Neural cell (in vitro differentiated cells): ENCODE measurements at regions not wholly inside any gene's neighbourhood (a gene's known extent, or its start where the extent isn't known, plus 50 kb on each side); places are given as distances from the start of the nearest gene placed in this dataset.
A peak's percentile ranks its signal among the peaks of the same experiment; 100 is the strongest.

Experiments
- H2AFZ ChIP-seq: fragments of 200-600, 300-800 bp; sonication (generic), shearing (Covaris generic); 2 replicates; pipeline ENCODE4 v1.6.0; 2014; ENCODE audit warnings: low read depth, mild to moderate bottlenecking, antibody characterized with exemption, low read length, moderate library complexity
- H3F3A ChIP-seq: fragments of 200-600 bp; shearing (Covaris generic); 2 replicates; pipeline ENCODE4 v1.6.1; 2016; ENCODE audit warnings: mild to moderate bottlenecking, moderate library complexity, mixed read lengths, antibody characterized with exemption, low read length; ENCODE audit not compliant: insufficient read depth, poor library complexity, severe bottlenecking
- H3K27ac ChIP-seq: fragments of 200-600, 300-800 bp; sonication (generic), shearing (Covaris generic); 2 replicates; pipeline ENCODE4 v1.5.1; 2014; ENCODE audit warnings: mild to moderate bottlenecking, low read length, moderate library complexity
- H3K27me3 ChIP-seq: fragments of 300-800, 200-600 bp; sonication (generic), shearing (Covaris generic); 2 replicates; pipeline ENCODE4 v1.6.0; 2014; ENCODE audit warnings: mild to moderate bottlenecking, low read depth, low read length, moderate library complexity; ENCODE audit not compliant: insufficient read depth
- H3K36me3 ChIP-seq: fragments of 300-800, 200-600 bp; sonication (generic), shearing (Covaris generic); 2 replicates; pipeline ENCODE4 v1.5.1; 2014; ENCODE audit warnings: mild to moderate bottlenecking, antibody characterized with exemption, low read length, moderate library complexity; ENCODE audit not compliant: insufficient read depth
- H3K4me2 ChIP-seq: fragments of 300-800, 200-600 bp; sonication (generic), shearing (Covaris generic); 2 replicates; pipeline ENCODE4 v1.6.0; 2014; ENCODE audit warnings: mild to moderate bottlenecking, low read length
- H3K4me3 ChIP-seq: fragments of 300-800, 200-600 bp; sonication (generic), shearing (Covaris generic); 2 replicates; pipeline ENCODE4 v1.5.1; 2014; ENCODE audit warnings: mild to moderate bottlenecking, low read length, moderate library complexity
- H3K79me2 ChIP-seq: fragments of 200-600 bp; shearing (Covaris generic); replicated peaks from 2 replicates; pipeline ENCODE4 v1.6.0; 2014; ENCODE audit warnings: mild to moderate bottlenecking, low read length, moderate library complexity; ENCODE audit not compliant: insufficient read depth
- H3K9ac ChIP-seq: fragments of 300-800, 200-600 bp; sonication (generic), shearing (Covaris generic); 2 replicates; pipeline ENCODE4 v1.6.1; 2016; ENCODE audit warnings: mild to moderate bottlenecking, low read length, mixed read lengths
- H3K9me2 ChIP-seq: fragments of 200-600 bp; shearing (Covaris generic); 2 replicates; pipeline ENCODE4 v1.6.1; 2016; ENCODE audit warnings: mild to moderate bottlenecking, low read length, mixed read lengths; ENCODE audit not compliant: insufficient read depth
- H3K9me3 ChIP-seq: fragments of 200-600, 300-800 bp; sonication (generic), shearing (Covaris generic); 2 replicates; pipeline ENCODE4 v1.6.1; 2016; ENCODE audit warnings: mild to moderate bottlenecking, mixed run types, low read length, moderate library complexity, mixed read lengths
- H4K20me1 ChIP-seq: fragments of 200-600 bp; shearing (Covaris generic); 2 replicates; pipeline ENCODE4 v1.6.1; 2016; ENCODE audit warnings: mild to moderate bottlenecking, mixed run types; ENCODE audit not compliant: insufficient read depth
- EP300 ChIP-seq: fragments of 450-650 bp; conservative IDR thresholded peaks from 2 replicates; pipeline ENCODE4 v1.6.1; 2014; ENCODE audit warnings: antibody characterized with exemption, mild to moderate bottlenecking, moderate library complexity; ENCODE audit not compliant: poor library complexity, severe bottlenecking
- EZH2 ChIP-seq: fragments of 200-600, 300-800 bp; shearing (Covaris generic), sonication (generic); IDR thresholded peaks from 2 replicates; pipeline ENCODE4 v1.6.1; 2014; ENCODE audit warnings: antibody characterized with exemption, low read length, borderline replicate concordance, mild to moderate bottlenecking; ENCODE audit not compliant: insufficient read depth, poor library complexity, severe bottlenecking
- MXI1 ChIP-seq: fragments of 450-650 bp; conservative IDR thresholded peaks from 2 replicates; pipeline ENCODE4 v1.6.1; 2014; ENCODE audit warnings: antibody characterized with exemption, mild to moderate bottlenecking; ENCODE audit not compliant: poor library complexity, severe bottlenecking
- POLR2AphosphoS5 ChIP-seq: IDR thresholded peaks from 2 replicates; pipeline ENCODE4 v1.6.1; 2012
- RAD21 ChIP-seq: fragments of 450-650 bp; conservative IDR thresholded peaks from 2 replicates; pipeline ENCODE4 v1.6.1; 2014; ENCODE audit warnings: antibody characterized with exemption, mild to moderate bottlenecking, moderate library complexity
- REST ChIP-seq: IDR thresholded peaks from 2 replicates; pipeline ENCODE4 v1.6.1; 2012; ENCODE audit warnings: borderline replicate concordance
- SMC3 ChIP-seq: fragments of 450-650 bp; conservative IDR thresholded peaks from 2 replicates; pipeline ENCODE4 v1.6.1; 2014; ENCODE audit warnings: antibody characterized with exemption, mild to moderate bottlenecking, moderate library complexity; ENCODE audit not compliant: poor library complexity
- TAF1 ChIP-seq: IDR thresholded peaks from 2 replicates; pipeline ENCODE4 v1.6.1; 2012; ENCODE audit warnings: low read depth
- TF ChIP-seq, protein P1 (sequence below): fragments of 450-650 bp; IDR thresholded peaks from 2 replicates; pipeline ENCODE4 v1.5.1; 2014; ENCODE audit warnings: antibody characterized with exemption, mild to moderate bottlenecking, moderate library complexity; ENCODE audit not compliant: poor library complexity, severe bottlenecking

DNA sequence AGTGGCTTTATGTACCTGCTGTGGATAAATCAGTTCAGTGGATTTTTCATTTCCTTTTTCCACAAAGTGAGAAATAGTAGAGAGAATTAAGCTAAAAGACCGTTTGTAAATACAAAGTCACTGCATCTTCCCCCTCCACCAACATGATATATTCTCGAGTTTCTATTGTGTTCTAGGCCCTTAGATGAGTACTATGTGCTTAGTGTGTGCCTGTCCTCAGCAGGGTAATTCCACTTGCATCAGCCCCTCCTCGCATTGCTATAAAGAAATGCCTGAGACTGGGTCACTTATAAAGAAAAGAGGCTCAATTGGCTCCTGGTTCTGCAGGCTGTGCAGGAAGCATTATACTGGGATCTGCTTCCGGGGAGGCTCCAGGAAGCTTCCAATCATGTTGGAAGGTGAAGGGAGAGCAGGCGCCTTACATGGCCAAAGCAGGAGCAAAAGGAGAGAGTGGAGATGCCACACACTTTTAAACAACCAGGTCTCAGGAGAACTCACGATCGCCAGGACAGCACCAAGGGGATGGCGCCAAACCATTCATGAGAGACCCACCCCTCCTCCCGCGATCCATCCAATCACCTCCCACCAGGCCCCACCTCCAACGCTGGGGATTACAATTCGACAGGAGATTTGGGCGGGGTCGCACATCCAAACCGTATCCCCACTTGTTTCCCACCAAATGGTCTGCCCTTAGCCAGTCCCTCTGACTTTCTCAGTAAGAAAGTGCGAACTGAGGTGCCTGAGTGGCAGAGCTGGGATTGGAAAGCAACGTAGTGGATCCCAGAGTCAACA is 102.3 kb upstream of the ABCC4 start:
- Histone ChIP-seq H3K79me2 (no peaks in the 10 kb centered on the region), H3K4me2 (no peak overlapping the region), H3K9me2 (no peaks in the 10 kb centered on the region), H4K20me1 (no peaks in the 10 kb centered on the region), H3K9ac (no peak overlapping the region), H2AFZ (no peak overlapping the region), H3K4me3 (peak overlapping the region; percentile 59), H3K27ac (no peak overlapping the region), H3K36me3 (no peaks in the 10 kb centered on the region), H3K27me3 (no peaks in the 10 kb centered on the region), H3F3A (no peaks in the 10 kb centered on the region), H3K9me3 (no peaks in the 10 kb centered on the region)
- TF ChIP-seq MXI1 (no peak), RAD21 (no peak), TAF1 (no peak), SMC3 (no peak), EZH2 (no peak), POLR2AphosphoS5 (no peak), REST (no peak), EP300 (no peak)
- TF ChIP-seq, protein P1, sequence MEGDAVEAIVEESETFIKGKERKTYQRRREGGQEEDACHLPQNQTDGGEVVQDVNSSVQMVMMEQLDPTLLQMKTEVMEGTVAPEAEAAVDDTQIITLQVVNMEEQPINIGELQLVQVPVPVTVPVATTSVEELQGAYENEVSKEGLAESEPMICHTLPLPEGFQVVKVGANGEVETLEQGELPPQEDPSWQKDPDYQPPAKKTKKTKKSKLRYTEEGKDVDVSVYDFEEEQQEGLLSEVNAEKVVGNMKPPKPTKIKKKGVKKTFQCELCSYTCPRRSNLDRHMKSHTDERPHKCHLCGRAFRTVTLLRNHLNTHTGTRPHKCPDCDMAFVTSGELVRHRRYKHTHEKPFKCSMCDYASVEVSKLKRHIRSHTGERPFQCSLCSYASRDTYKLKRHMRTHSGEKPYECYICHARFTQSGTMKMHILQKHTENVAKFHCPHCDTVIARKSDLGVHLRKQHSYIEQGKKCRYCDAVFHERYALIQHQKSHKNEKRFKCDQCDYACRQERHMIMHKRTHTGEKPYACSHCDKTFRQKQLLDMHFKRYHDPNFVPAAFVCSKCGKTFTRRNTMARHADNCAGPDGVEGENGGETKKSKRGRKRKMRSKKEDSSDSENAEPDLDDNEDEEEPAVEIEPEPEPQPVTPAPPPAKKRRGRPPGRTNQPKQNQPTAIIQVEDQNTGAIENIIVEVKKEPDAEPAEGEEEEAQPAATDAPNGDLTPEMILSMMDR: no peak

DNA sequence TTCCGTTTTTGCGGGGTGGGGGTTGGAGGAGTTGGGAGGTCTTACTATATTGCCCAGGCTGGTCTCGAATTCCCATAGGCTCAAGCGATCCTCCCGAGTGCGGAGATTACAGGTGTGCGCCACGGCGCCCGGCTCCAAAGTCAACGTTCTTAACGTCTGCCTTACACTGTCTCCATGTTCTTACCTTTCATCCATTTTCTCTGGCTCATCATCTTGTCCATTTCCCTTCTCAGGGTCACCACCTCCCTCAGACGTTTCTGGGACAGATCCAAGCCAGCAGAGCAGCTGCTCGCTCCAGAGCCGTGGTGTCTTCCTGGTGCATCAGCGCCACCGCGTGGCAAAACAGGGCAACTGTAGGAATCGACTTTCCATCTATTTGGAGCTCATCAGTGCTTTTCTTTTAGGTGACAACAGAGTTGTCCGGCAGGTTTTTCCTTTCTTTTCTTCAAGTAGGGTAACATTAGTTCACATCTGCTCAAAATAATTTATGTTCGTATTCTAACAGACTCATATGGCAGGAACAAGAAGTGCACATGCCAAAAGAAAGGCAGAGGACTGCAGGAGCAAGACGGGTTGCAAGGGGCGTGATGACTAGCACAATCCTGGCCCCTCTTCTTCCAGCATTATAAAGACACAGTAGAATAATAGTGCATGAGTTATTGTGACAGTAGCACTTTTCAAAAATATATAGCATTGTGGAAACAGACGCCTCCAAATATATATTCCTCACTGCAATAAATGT is 103.1 kb upstream of the ABCC4 start:
- Histone ChIP-seq H4K20me1 (no peaks in the 10 kb centered on the region), H3K9me3 (no peaks in the 10 kb centered on the region), H3K4me3 (peak overlapping the region; percentile 59), H3K27me3 (no peaks in the 10 kb centered on the region), H3K36me3 (no peaks in the 10 kb centered on the region), H3K9ac (no peak overlapping the region), H2AFZ (no peak overlapping the region), H3K27ac (no peak overlapping the region), H3K79me2 (no peaks in the 10 kb centered on the region), H3K9me2 (no peaks in the 10 kb centered on the region), H3F3A (no peaks in the 10 kb centered on the region), H3K4me2 (no peak overlapping the region)
- TF ChIP-seq POLR2AphosphoS5 (no peak), RAD21 (peak; percentile 97), SMC3 (peak; percentile 98), TAF1 (no peak)
- TF ChIP-seq, protein P1: peak; percentile 96
